Mucosa of stomach (tissue), 1 donor: ENCODE measurements at regions not wholly inside any gene's neighbourhood (a gene's known extent, or its start where the extent isn't known, plus 50 kb on each side); places are given as distances from the start of the nearest gene placed in this dataset.
"Not testable (repeated sequence)": the region's sequence is repeated elsewhere in the genome, so short reads cannot be mapped to it uniquely, and the experiment has no call there.

Experiments used
- H3K27me3 ChIP-seq: one replicate; pipeline ENCODE4 v1.7.0; 2013; ENCODE audit warnings: mild to moderate bottlenecking, low read length; ENCODE audit not compliant: control insufficient read depth, insufficient read depth
- H3K36me3 ChIP-seq: one replicate; pipeline ENCODE4 v1.7.0; 2013; ENCODE audit warnings: low read length; ENCODE audit not compliant: control insufficient read depth, insufficient read depth
- H3K4me1 ChIP-seq: one replicate; pipeline ENCODE4 v1.7.0; 2013; ENCODE audit warnings: mild to moderate bottlenecking, low read length; ENCODE audit not compliant: control insufficient read depth, insufficient read depth
- H3K4me3 ChIP-seq: one replicate; pipeline ENCODE4 v1.7.0; 2013; ENCODE audit warnings: low read length
- H3K9ac ChIP-seq: one replicate; pipeline ENCODE4 v1.7.0; 2013; ENCODE audit warnings: mild to moderate bottlenecking, low read length, moderate library complexity
- H3K9me3 ChIP-seq: one replicate; pipeline ENCODE4 v1.7.0; 2013; ENCODE audit warnings: mild to moderate bottlenecking, low read length, moderate library complexity; ENCODE audit not compliant: control insufficient read depth
- donor health status: Pancreatic carcinoma.

DNA sequence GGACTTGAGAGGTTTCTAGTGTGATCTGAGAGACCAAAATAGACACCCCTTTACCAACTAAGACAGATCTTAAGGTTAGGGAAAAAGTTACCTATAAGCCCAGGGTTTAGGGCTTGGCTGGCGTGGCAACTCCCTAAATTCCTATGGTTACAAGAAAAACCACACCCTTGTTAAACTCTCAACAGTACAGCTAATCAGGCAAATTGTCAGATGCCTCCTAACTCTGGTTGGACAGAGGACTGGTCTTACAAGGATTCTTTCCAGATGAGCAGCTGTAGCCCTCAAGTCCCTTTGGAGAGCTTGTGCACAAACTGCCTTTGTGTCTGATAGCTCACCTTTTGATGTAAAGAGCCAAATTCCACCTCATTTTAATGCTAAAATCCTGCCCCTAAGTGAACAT is 136.9 kb downstream of the BCL2L11 start:
- H3K4me3 ChIP-seq, H3K27me3 ChIP-seq, H3K4me1 ChIP-seq, H3K9ac ChIP-seq, H3K9me3 ChIP-seq, H3K36me3 ChIP-seq: not testable (repeated sequence)

DNA sequence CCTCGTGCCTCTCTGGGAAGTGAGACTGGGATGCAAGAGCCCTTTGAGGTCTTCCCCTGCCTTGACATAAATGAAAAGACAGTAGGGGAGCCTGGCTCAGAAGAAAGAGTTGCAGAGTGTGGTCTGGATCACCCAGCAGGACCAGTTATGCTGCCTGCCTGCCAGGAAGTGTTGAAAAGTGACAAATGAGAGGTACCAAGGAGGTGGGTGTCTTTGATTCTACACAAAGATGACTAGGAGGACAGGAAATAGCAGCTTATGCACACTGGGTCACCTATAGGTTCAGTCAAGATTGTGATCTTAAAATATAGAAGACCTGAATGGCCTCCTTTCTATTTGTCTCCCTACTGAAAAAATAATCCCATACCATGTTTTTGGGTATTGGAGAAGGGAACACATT is 137.6 kb downstream of the BCL2L11 start:
- H3K9ac ChIP-seq, H3K4me3 ChIP-seq, H3K36me3 ChIP-seq, H3K4me1 ChIP-seq, H3K9me3 ChIP-seq, H3K27me3 ChIP-seq: not testable (repeated sequence)

DNA sequence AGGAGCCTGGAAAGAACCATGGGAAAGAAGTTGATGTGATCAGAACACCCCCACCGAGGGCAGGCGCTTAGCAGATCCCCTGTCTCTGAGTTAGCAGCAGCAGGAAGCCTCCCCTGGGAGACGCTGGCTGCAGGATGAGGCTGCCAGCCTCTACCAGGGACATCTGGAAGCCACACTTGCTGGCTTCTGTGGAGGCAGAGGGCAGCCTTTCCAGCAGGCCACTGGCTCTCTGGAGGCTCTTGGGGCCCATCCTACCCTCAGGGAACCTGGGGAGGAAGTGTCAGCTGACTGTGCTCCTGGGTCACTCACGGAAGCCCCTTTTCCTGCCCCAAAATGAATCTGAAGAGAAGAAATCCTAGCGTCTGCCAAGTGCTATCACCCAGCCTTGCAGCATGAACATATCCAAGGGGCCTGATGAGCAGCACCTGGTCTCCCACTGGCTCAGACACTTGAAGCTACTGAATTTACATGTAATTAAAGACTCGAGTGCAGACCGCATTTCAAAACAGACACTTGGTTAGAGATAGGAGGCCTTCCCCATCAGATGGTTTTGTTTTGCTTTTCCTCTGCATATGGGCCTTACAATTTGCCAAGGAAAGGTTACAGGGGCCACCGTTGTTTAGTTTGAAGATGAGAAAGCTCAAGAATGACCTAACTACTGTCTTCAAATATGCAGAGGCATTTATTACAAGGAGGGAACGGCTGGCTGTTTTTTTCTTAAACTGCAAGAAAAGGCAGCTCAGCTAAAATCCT is 142.1 kb downstream of the BCL2L11 start:
- H3K27me3 ChIP-seq, result not testable (repeated sequence)

DNA sequence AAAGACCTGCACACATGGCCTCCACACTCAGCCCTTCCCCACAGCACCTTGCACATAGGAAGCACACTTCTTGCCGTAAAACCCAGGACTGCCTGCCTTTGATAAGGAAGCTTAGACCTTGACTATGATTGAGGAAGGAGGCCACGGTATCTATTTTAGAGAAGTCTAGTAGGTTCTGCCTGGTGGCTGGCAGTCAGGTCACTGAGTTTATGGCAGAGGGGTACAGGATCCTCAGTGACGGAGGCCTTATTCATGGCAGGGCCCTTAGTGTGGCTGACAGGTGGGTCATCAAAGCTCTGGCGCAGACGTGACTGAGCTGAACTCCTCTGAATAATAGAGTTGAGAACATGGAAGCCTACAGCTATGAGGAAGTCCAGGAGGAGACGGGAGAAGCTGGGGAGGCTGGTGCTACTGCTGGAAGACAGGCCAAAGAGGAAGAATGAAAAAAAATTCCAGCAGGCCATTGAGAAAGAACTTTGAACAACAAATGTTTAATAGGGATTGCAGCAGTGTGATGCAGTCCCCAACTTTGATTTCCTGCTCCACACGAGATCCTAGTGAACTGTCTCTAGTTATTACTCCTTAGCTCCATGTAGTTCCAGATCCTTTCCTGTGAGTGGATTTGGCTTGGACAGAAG is 142.8 kb downstream of the BCL2L11 start:
- H3K36me3 ChIP-seq, H3K4me1 ChIP-seq, H3K9ac ChIP-seq, H3K4me3 ChIP-seq, H3K9me3 ChIP-seq, H3K27me3 ChIP-seq: not testable (repeated sequence)

More for the DNA sequence above, 142.1 kb downstream of the BCL2L11 start:
- not testable (repeated sequence) for H3K9ac ChIP-seq, H3K4me1 ChIP-seq, H3K36me3 ChIP-seq, H3K9me3 ChIP-seq, H3K4me3 ChIP-seq

DNA sequence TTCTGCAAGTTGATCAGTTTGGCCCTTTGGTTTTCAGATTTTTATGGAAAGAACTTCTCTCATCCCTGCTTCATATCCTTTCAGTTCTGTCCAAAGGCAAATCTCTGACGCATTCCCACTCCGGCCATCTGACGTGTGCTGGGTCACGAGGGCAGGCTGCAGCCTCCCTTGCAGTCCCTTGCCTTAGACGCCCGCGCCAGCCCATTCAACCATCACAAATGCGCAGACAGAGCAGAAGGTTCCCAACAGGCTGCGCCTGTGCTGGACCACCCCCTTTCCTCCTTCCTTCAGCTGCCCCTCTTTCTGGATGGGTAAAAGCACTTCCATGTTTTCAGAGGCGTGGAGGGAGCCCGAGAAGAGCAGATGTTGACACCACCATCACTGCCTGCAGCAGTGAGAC is 144.2 kb downstream of the BCL2L11 start:
- H3K27me3 ChIP-seq, H3K9me3 ChIP-seq, H3K4me3 ChIP-seq, H3K36me3 ChIP-seq, H3K9ac ChIP-seq, H3K4me1 ChIP-seq: not testable (repeated sequence)

DNA sequence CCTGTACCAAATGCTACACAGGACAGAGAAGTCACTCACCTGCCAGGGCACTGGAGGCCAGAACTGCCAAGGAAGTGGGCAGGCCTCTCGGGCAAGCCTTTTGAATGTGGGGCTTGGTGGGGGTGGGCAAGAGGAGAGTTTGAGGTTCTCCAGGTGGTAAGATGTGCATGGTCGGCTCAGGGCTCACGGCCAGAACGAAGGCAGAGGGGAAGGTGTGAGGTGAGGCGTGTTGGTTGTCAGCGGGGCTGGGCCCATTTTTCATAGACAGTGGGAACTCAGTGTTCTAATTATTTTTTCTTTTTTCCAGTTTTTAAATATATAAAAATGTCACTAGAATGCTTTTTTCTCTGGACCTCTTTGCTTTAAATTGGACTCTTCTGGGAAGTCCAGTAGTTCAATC is 145.8 kb downstream of the BCL2L11 start:
- H3K36me3 ChIP-seq, H3K9ac ChIP-seq, H3K4me3 ChIP-seq, H3K9me3 ChIP-seq, H3K27me3 ChIP-seq, H3K4me1 ChIP-seq: not testable (repeated sequence)

DNA sequence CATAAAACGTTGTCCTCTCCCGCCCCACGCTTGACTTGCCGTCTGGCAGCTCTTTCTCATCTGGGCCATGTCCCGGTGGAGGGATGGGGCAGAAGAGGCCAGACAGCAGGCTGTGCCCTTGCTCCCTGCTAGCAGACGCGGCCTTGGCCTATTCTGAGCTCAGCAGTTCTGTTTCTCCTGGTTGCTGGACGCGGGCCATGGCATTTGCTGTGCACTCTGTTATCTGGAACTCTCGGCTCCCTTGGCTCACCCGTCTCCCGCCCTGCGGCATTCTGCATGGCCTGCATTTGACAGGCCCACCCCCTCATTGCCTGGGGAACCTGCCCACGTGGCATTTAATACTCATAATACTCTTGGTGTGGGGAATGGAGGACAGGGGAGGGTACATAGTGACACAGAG is 146.3 kb downstream of the BCL2L11 start:
- not testable (repeated sequence) for H3K9me3 ChIP-seq, H3K36me3 ChIP-seq, H3K4me1 ChIP-seq, H3K27me3 ChIP-seq, H3K9ac ChIP-seq, H3K4me3 ChIP-seq

DNA sequence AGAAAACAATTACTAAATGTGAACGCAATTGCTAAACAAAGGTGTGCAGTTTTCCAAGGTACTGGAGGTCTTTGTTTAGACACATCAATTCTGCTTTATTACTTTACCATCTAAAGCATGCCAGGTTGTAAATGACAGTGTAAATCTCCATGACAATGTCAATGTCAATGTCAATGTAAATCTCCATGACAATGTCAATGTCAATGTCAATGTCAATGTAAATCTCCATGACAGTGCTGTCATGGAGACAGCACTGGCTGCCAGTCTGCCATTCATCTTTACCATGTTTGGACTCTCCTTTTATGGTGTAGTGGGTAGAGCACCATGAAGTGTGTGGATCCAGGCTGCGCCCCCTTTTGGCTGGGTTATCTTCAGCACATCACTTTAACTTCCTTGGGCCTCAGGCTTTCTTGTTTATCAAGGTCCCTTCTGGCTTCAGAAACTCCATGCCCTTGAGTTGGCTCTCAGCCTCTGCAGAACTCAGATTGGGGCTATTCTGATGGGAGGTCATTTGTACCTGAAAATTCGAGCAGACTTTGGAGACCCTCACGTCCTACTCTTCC is 149.1 kb downstream of the BCL2L11 start:
- H3K4me3 ChIP-seq, H3K36me3 ChIP-seq, H3K9ac ChIP-seq, H3K9me3 ChIP-seq, H3K4me1 ChIP-seq, H3K27me3 ChIP-seq: not testable (repeated sequence)

DNA sequence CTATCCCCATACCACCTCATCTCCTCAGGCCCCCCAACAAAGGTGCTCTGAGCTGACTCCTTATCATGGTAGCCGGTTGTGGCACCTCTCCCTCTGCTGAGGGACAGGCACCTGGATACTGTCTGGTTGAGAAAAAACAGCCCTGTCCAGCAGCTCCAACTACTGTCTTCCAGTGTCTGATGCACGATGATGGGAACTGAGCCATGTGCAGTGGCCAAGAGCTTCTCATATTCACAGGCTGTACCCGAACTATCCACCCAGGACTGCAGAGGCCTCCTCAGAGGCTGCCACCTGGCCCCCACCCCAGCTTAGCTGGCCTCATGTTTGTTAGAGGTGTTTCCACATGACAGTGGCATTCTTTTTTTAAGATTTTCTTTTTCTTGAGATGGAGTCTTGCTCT is 149.9 kb downstream of the BCL2L11 start:
- not testable (repeated sequence) for H3K4me1 ChIP-seq, H3K4me3 ChIP-seq, H3K9ac ChIP-seq, H3K27me3 ChIP-seq, H3K36me3 ChIP-seq, H3K9me3 ChIP-seq

DNA sequence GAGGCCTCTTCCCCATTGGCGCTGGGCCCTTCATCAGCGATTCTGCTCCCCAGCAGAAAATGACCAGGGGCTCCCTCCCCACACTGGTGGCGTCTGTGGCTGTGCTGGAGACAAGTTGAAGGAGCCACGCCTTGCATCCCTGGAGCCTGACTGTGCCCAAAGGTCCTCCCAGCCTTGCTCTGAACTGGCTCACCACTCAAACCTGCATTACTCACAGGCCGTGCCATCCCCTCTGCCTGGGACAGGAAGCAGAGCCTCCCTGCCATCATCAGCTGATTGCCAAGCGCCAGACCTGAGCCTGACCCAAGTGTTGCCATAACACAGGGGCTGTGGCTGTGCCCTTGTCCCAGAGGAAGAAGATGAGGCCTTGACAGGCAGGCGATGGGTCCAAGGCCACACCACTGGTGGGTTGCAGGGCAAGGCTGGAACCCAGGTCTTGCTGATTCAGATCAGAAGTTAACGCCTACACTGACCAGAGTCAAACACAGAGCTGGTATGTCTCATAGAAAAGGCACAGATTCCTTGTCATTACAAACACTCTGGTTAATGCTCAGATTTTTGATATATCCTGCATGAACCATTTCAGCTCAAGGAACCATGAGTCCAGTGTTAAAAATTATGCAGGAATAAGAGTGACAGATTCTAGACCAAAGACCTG is 151.1 kb downstream of the BCL2L11 start:
- H3K9me3 ChIP-seq, H3K27me3 ChIP-seq, H3K36me3 ChIP-seq, H3K4me3 ChIP-seq, H3K9ac ChIP-seq, H3K4me1 ChIP-seq: not testable (repeated sequence)

DNA sequence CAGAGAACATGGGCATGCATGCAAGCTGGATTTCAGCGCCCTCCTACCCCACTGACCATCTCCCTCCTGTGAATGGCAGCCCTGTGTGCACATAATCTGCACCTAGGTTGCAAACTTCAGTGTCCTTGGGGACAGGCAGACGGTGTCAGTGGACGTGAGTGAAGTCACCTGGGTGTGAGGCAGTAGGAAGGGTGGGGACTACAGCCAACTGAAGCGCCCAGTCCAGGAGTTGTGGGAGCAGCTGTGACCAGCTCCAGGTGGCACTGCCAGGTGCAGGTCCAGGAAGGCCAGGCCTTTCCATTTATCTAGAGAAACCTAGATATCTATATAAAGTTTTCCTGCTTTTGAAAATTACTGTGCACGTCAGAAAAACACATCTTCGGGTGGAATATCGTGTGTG is 152.3 kb downstream of the BCL2L11 start:
- H3K9me3 ChIP-seq, H3K4me3 ChIP-seq, H3K36me3 ChIP-seq, H3K4me1 ChIP-seq, H3K9ac ChIP-seq, H3K27me3 ChIP-seq: not testable (repeated sequence)

DNA sequence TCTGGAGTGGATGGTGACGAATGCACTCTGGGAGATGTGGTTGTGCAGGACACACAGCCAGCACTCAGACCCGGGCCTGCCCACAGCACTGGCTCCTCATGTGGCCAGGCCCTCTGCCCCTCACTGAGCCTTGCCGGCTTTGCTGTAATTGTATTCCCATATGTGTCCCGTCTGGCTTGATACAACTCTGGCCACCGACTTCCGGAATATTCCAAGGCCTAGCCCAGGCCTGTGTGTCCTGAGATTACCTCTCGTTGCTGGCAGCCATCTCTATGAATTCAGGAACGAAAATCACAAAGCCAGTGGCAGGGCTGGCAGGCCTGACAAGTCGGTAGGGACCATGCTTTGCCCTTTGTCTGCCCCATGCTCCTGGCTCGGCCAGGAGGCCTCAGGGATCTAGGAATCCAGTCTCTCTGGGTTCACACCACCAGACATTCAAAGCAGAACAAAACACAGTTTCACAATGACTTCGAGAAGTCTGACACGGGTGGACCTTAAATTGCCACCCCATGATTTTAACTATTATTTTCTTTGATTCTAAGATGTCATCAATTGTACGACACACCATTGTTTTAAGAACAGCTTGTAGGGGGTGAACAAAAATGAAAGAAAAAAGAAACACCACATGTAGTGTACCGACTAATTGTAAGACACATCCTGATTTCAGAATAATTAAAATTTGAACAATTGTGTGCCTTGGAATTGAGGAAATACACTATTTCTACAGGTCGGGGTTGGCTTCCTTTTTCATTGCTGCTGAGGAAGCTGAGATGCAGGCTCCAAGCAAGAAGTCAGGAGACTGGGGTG is 154.5 kb downstream of the BCL2L11 start:
- not testable (repeated sequence) for H3K9me3 ChIP-seq, H3K4me1 ChIP-seq, H3K4me3 ChIP-seq, H3K27me3 ChIP-seq, H3K9ac ChIP-seq, H3K36me3 ChIP-seq
